ENCODE measurements at regions not wholly inside any gene's neighbourhood (a gene's known extent, or its start where the extent isn't known, plus 50 kb on each side); places are given as distances from the start of the nearest gene placed in this dataset.
"Not testable (repeated sequence)": the region's sequence is repeated elsewhere in the genome, so short reads cannot be mapped to it uniquely, and the experiment has no call there.

DNA sequence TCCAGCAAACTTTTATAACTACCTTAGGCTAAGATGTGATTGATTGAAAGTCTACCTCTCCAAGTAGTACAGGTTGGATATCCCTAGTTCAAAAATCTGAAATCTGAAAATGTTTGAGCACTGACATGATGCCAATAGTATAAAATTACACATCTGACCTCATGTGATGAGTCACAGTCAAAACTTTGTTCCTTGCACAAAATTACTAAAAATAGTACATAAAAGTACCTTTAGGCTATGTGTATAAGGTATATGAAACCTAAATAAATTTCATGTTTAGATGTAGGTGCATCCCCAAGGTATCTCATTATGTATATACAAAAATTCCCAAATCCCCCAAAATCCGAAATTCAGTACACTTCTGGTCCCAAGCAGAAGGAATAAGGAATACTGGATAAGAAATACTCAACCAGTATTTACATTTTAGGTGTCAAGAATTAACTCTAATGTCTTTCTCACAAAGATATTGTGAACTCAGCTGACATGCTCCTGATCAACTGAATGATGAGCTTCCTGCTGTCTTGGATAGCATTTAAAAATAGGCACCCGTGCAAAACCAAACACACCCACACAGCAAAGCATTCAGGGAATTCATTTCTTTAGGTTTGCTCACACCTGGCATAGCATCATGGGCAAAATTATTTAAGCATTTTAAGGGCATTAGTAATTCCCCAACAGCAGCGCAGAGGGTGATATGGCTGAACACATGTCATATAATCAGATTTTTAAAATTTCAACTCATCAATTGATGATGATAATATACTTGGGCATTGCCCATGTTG is 497.4 kb upstream of the MEIS1 start:
- Histone ChIP-seq H3K9me3 (ENCODE audit: control insufficient read depth, insufficient read depth, low read length) (no peaks in the 10 kb centered on the region), H3K4me1 (ENCODE audit: control insufficient read depth, insufficient read depth, low read length) (no peaks in the 10 kb centered on the region), H3K36me3 (ENCODE audit: control insufficient read depth, insufficient read depth, low read length) (no peaks in the 10 kb centered on the region), H3K4me3 (ENCODE audit: low read depth, low read length) (no peak overlapping the region), H3K27me3 (ENCODE audit: control insufficient read depth, insufficient read depth, low read length) (no peaks in the 10 kb centered on the region), H3K9ac (ENCODE audit: low read depth, low read length) (no peak overlapping the region)

DNA sequence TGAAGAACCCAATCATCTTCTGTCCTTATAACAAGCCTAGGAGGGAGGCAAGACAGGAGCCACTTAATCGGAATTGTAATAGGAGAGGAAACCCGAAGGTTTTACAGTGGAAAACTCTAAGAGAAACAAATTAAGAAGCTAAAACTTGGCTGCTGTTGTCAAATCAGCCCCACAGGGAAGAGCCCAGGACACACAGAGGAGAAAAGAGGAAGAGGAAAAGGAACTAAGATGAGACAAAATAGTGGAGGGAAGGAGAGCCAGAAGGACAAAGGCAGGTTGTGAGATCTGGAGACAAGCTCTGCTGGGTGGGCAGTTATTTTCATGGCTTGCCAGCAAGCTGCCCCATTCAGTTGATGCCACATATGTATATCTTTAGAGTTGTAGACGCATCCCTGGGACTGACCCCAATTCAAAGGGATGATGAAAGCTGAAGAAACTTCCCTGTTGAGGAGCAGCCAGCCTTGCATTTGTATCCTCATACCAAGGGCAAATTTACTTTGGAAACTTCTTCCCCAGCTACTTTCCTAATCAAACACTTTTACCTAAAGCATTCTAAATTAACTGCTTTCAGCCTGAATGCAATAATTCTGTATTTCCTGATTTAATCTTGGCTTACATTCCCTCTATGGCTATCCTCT is 499.8 kb upstream of the MEIS1 start:
- H3K27me3 ChIP-seq (ENCODE audit: control insufficient read depth, insufficient read depth, low read length), result no peaks in the 10 kb centered on the region
- H3K4me3 ChIP-seq (ENCODE audit: low read depth, low read length), result no peak overlapping the region
- H3K9ac ChIP-seq (ENCODE audit: low read depth, low read length), result no peak overlapping the region
- H3K9me3 ChIP-seq (ENCODE audit: control insufficient read depth, insufficient read depth, low read length), result peaks cover 5% of the 10 kb centered on the region
- no peaks in the 10 kb centered on the region for H3K4me1 ChIP-seq (ENCODE audit: control insufficient read depth, insufficient read depth, low read length)
- no peaks in the 10 kb centered on the region for H3K36me3 ChIP-seq (ENCODE audit: control insufficient read depth, insufficient read depth, low read length)

DNA sequence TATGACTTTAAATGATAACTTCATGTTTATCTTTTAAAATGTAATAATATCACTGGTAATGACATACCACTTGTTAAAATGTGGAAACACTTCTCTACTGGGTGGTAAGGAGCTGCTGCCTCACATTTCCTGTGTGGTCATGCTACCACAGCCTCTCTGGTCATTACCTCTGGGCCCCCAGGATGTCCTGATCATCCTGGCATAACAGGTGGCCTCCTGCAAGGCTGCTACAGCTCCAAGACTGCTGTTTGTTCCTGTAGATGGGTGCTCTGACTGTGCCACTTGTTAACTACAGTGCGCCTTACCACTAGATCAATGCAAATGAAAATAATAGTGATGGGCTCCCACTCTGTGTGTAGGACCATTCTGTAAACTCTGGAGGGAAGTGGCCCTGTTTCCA is 500.2 kb upstream of the SPRED2 start:
- Histone ChIP-seq H3K27me3 (ENCODE audit: control insufficient read depth, insufficient read depth, low read length) (no peaks in the 10 kb centered on the region), H3K4me1 (ENCODE audit: control insufficient read depth, insufficient read depth, low read length) (no peaks in the 10 kb centered on the region), H3K9ac (ENCODE audit: low read depth, low read length) (no peak overlapping the region), H3K4me3 (ENCODE audit: low read depth, low read length) (no peak overlapping the region), H3K9me3 (ENCODE audit: control insufficient read depth, insufficient read depth, low read length) (peaks cover 5% of the 10 kb centered on the region), H3K36me3 (ENCODE audit: control insufficient read depth, insufficient read depth, low read length) (no peaks in the 10 kb centered on the region)

DNA sequence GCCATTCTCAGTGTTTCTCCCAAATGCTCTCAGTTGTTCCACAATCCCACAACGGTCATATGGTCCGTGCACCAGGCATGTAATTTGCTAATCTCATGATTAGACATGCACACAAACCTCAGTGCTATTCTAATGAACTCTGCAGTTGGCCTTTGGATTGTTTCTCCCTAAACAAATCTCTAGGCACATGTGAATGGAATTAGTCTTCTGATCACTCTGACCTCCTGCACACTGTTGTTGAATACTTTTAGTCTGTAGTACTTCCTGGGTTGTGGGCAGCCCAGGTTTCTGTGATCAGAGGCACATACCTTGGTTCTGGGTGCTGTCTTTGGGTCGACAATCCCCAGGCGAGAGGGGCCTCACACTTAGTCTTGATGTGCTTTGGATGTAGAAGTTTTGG is 498.7 kb upstream of the SPRED2 start:
- Histone ChIP-seq H3K4me3 (ENCODE audit: low read depth, low read length) (no peak overlapping the region), H3K9me3 (ENCODE audit: control insufficient read depth, insufficient read depth, low read length) (peaks cover 5% of the 10 kb centered on the region), H3K27me3 (ENCODE audit: control insufficient read depth, insufficient read depth, low read length) (no peaks in the 10 kb centered on the region), H3K36me3 (ENCODE audit: control insufficient read depth, insufficient read depth, low read length) (no peaks in the 10 kb centered on the region), H3K9ac (ENCODE audit: low read depth, low read length) (no peak overlapping the region), H3K4me1 (ENCODE audit: control insufficient read depth, insufficient read depth, low read length) (no peaks in the 10 kb centered on the region)

DNA sequence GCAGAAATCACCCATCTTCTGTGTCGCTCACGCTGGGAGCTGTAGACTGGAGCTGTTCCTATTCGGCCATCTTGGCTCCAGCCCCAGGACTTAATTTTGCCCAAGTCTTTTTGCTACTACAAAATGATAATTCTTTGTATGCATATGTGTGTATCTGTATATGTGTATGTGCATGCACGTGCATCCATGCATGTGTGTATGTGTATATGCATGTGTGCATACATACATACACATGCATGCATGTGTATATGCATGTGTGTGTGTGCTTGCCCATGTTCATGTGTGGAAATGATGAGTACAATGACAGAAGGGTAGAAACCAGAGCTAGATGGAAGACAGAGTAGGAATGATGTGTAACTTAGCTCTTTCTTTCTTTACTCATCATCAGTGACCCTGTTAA is 497.9 kb upstream of the SPRED2 start:
- H3K9ac ChIP-seq (ENCODE audit: low read depth, low read length), result no peak overlapping the region
- no peaks in the 10 kb centered on the region for H3K27me3 ChIP-seq (ENCODE audit: control insufficient read depth, insufficient read depth, low read length)
- H3K9me3 ChIP-seq (ENCODE audit: control insufficient read depth, insufficient read depth, low read length), result peaks cover 5% of the 10 kb centered on the region
- H3K4me3 ChIP-seq (ENCODE audit: low read depth, low read length), result no peak overlapping the region
- H3K4me1 ChIP-seq (ENCODE audit: control insufficient read depth, insufficient read depth, low read length), result no peaks in the 10 kb centered on the region
- no peaks in the 10 kb centered on the region for H3K36me3 ChIP-seq (ENCODE audit: control insufficient read depth, insufficient read depth, low read length)

DNA sequence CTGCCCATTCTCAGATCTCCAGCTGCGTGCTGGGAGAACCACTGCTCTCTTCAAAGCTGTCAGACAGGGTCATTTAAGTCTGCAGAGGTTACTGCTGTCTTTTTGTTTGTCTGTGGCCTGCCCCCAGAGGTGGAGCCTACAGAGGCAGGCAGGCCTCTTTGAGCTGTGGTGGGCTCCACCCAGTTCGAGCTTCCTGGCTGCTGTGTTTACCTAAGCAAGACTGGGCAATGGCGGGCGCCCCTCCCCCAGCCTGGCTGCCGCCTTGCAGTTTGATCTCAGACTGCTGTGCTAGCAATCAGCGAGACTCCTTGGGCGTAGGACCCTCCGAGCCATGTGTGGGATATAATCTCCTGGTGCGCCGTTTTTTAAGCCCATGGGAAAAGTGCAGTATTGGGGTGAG is 497.3 kb upstream of the SPRED2 start:
- not testable (repeated sequence) for H3K27me3 ChIP-seq (ENCODE audit: control insufficient read depth, insufficient read depth, low read length); H3K4me3 ChIP-seq (ENCODE audit: low read depth, low read length); H3K4me1 ChIP-seq (ENCODE audit: control insufficient read depth, insufficient read depth, low read length); H3K36me3 ChIP-seq (ENCODE audit: control insufficient read depth, insufficient read depth, low read length); H3K9ac ChIP-seq (ENCODE audit: low read depth, low read length); H3K9me3 ChIP-seq (ENCODE audit: control insufficient read depth, insufficient read depth, low read length)

DNA sequence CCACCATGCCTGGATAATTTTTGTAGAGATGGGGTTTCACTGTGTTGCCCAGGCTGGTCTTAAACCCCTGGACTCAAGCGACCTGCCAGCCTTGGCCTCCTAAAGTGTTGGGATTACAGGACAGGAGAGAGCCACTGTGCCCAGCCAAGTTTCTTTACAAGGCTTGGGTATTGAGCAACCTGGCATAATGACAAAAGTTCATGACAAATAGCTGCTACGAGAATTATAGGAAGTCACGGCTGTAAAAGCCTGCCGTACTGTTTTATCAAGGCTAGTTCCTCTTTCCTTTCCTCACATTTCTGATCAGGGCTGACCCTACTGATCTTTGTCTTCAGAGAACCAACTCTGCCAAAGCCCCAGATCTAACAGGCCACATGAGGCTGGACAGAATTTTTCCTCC is 490.4 kb upstream of the SPRED2 start:
- Histone ChIP-seq H3K9ac (ENCODE audit: low read depth, low read length) (no peak overlapping the region), H3K36me3 (ENCODE audit: control insufficient read depth, insufficient read depth, low read length) (no peaks in the 10 kb centered on the region)

DNA sequence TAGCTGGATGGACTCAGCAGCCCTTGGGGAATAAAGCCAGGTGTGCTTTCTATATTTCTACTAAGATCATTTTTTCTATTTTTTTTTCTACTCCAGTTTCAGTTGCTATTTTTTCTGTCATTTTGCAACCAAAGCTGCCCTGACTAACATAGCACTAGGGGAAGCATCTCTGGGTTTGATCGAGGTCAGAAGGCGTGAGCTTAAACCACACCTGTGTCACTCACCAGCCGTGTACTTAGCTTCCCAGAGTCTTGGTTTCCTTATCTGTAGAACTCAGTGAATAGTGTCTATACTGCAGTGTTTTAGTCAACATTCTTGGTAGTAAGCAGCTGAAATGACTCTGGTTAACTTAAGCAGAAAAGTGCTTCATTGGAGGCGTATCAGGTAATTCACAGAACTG is 489.6 kb upstream of the SPRED2 start:
- H3K4me3 ChIP-seq (ENCODE audit: low read depth, low read length), result no peak overlapping the region
- no peaks in the 10 kb centered on the region for H3K4me1 ChIP-seq (ENCODE audit: control insufficient read depth, insufficient read depth, low read length)
- H3K27me3 ChIP-seq (ENCODE audit: control insufficient read depth, insufficient read depth, low read length), result no peaks in the 10 kb centered on the region
- no peaks in the 10 kb centered on the region for H3K9me3 ChIP-seq (ENCODE audit: control insufficient read depth, insufficient read depth, low read length)
- no peak overlapping the region for H3K9ac ChIP-seq (ENCODE audit: low read depth, low read length)
- H3K36me3 ChIP-seq (ENCODE audit: control insufficient read depth, insufficient read depth, low read length), result no peaks in the 10 kb centered on the region

More for the DNA sequence above, 490.4 kb upstream of the SPRED2 start:
- no peaks in the 10 kb centered on the region for H3K4me1 ChIP-seq (ENCODE audit: control insufficient read depth, insufficient read depth, low read length)
- H3K9me3 ChIP-seq (ENCODE audit: control insufficient read depth, insufficient read depth, low read length), result no peaks in the 10 kb centered on the region
- no peak overlapping the region for H3K4me3 ChIP-seq (ENCODE audit: low read depth, low read length)
- H3K27me3 ChIP-seq (ENCODE audit: control insufficient read depth, insufficient read depth, low read length), result no peaks in the 10 kb centered on the region

DNA sequence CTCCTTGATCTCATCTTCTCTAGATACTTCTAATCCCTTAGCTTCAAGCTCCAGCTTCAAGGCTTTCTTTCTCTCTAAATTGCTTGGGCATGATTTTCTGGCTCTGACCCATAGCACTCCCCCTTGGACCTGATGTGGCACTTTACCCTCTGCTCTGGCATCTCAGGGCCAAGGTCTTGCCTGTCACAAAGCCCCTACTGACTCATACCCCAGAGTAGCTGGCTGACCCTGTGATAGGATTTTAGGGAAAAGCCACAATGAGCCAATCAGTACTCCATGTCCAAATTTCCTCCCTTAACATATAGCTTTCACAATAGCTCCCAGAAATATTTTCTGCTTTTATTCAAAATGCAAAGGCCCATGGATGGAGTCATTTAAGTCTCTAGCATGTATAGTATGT is 488.7 kb upstream of the SPRED2 start:
- Histone ChIP-seq H3K27me3 (ENCODE audit: control insufficient read depth, insufficient read depth, low read length) (no peaks in the 10 kb centered on the region), H3K9me3 (ENCODE audit: control insufficient read depth, insufficient read depth, low read length) (no peaks in the 10 kb centered on the region), H3K9ac (ENCODE audit: low read depth, low read length) (no peak overlapping the region), H3K4me1 (ENCODE audit: control insufficient read depth, insufficient read depth, low read length) (no peaks in the 10 kb centered on the region), H3K4me3 (ENCODE audit: low read depth, low read length) (no peak overlapping the region), H3K36me3 (ENCODE audit: control insufficient read depth, insufficient read depth, low read length) (no peaks in the 10 kb centered on the region)

DNA sequence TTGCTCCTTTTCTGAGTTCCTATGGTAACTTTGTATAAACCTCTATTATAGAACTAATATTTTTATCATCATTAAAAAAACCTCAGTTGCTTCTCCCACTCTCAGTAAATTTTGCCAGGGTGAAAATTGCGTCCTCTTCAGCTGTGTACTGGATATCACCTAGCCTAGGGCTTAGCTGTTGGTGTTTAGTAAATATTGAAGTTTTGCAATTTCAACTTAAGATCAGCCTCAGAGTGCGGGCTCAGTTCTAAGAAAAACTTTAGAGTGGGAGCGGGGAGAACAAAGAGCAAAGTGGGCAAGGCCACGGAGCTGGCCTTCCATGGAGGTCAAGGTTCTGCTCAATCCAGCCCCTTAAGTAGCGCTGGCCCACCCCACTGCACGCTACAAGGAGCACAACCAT is 488.3 kb upstream of the SPRED2 start:
- H3K4me3 ChIP-seq (ENCODE audit: low read depth, low read length), result no peak overlapping the region
- H3K27me3 ChIP-seq (ENCODE audit: control insufficient read depth, insufficient read depth, low read length), result no peaks in the 10 kb centered on the region
- H3K9me3 ChIP-seq (ENCODE audit: control insufficient read depth, insufficient read depth, low read length), result no peaks in the 10 kb centered on the region
- H3K36me3 ChIP-seq (ENCODE audit: control insufficient read depth, insufficient read depth, low read length), result no peaks in the 10 kb centered on the region
- no peak overlapping the region for H3K9ac ChIP-seq (ENCODE audit: low read depth, low read length)
- no peaks in the 10 kb centered on the region for H3K4me1 ChIP-seq (ENCODE audit: control insufficient read depth, insufficient read depth, low read length)

DNA sequence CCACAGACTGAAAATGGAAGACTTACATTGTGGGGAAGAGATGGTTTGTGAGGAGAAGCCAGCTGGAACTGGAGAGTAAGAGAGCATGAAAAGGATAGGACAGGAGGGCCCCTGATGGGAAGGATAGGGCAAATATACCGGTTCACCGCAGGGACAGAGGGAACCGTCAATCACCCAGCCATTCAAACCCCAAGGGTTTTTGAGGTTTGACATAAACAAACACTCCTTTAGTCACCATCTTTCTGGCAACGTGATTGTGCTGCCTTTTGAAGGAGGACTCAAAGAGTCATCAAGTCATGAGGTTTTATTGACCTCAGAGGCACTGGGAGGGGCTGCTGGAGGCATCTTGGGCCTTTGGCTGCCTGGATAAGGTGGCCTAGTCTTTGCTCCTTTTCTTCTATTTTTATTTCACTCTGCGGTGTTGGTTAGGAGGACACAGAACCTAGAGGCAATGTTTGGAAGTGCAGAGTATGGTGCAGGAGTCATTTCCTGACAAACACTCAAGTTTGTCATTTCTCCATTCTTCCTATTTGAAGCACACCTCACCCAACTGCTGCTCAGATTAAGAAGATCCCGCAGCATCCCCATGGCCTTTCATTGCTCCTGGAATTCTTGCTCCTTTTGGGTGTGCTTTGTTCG is 487.3 kb upstream of the SPRED2 start:
- Histone ChIP-seq H3K27me3 (ENCODE audit: control insufficient read depth, insufficient read depth, low read length) (no peaks in the 10 kb centered on the region), H3K4me1 (ENCODE audit: control insufficient read depth, insufficient read depth, low read length) (no peaks in the 10 kb centered on the region), H3K4me3 (ENCODE audit: low read depth, low read length) (no peak overlapping the region), H3K36me3 (ENCODE audit: control insufficient read depth, insufficient read depth, low read length) (no peaks in the 10 kb centered on the region), H3K9ac (ENCODE audit: low read depth, low read length) (no peak overlapping the region), H3K9me3 (ENCODE audit: control insufficient read depth, insufficient read depth, low read length) (no peaks in the 10 kb centered on the region)

DNA sequence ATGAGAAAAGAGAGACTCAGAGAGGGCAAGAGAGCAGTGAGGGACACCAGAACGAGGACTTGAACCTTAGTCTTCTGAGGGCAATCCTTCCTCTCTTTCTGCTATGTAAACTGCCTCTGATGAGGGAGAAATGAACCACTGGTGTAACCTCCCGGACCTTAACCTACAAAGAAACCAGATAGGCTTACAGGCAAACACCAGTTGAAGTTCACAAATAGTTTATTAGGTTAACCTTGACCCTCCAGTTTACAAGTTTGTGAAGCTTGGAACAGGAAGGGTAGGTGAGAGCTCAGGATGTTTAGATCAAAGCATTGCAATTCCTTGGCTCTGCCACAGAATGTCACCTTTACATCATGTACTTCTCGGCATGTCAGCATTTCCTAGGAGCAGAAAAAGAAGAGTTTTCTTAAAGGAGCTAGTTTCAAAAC is 486.4 kb upstream of the SPRED2 start:
- Histone ChIP-seq H3K9me3 (ENCODE audit: control insufficient read depth, insufficient read depth, low read length) (no peaks in the 10 kb centered on the region), H3K27me3 (ENCODE audit: control insufficient read depth, insufficient read depth, low read length) (no peaks in the 10 kb centered on the region), H3K36me3 (ENCODE audit: control insufficient read depth, insufficient read depth, low read length) (no peaks in the 10 kb centered on the region), H3K4me1 (ENCODE audit: control insufficient read depth, insufficient read depth, low read length) (no peaks in the 10 kb centered on the region), H3K9ac (ENCODE audit: low read depth, low read length) (no peak overlapping the region), H3K4me3 (ENCODE audit: low read depth, low read length) (no peak overlapping the region)
